ENCODE measurements at regions not wholly inside any gene's neighbourhood (a gene's known extent, or its start where the extent isn't known, plus 50 kb on each side); places are given as distances from the start of the nearest gene placed in this dataset.

- DNase-seq: no peak
These were observed 425.3 kb downstream of the SPRY1 start for GRCh38 chr4:123821861-123822260.

DNA sequence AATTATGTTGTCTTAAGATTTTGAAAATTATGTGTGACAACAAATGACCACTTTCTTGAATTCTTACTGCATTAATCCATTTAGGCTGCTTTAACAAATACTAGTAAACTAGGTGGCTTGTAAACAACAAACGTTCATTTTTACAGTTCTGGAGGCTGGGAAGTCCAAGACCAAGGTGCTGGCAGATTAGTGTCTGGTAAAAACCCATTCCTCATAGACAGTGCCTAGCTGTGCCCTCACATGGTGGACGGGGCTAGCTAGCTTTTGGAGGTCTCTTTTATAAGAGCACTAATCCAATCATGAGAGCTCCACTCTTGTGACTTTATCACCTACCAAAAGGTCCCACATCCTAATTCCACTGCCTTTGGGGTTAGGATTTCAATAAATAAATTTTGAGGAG is 425.8 kb downstream of the SPRY1 start:
- DNase-seq: no peak

GRCh38 chr4:123823244-123823643 is 426.6 kb downstream of the SPRY1 start:
- no peak for DNase-seq

DNA sequence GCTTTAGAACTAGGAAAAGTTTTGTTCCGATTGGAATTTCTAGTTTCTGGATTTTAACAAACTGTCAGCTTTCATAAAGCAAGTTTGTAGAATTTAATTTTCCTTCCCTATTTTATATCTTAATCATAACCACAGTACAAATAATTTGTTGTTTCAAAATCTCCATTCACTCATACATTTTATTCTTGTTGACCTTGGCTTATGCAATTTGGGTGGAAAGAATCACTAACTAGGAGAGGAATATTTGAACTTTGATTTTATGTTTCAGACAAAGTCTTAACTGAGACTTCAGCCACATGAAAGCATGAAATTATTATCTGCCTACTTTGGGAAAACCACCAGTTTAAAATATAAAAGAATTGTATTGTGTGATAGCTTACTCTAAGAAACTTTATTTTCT is 427.9 kb downstream of the SPRY1 start:
- no peak for DNase-seq

- DNase-seq: no peak
These were observed 429.1 kb downstream of the SPRY1 start for GRCh38 chr4:123825596-123826291.

DNA sequence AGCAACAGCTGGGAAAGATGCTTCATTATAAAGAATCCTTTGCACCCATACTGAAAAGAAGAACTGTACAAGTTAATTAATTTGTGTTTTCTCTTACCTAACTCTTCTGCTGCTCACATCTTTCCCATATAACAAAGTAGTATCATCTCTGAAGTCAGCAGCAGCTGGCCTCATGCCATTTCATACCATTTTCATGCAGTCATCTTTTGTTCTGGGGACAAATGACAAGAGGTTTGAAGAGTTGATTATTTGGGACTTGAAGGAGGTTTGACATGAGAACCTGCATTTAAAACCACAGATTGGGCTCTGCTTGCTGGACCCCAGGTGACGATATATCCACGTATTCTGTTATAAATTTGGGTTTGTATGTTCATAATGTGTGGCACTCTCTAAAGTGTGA is 430.3 kb downstream of the SPRY1 start:
- DNase-seq: no peak

GRCh38 chr4:123827511-123827910 is 430.9 kb downstream of the SPRY1 start:
- no peak for DNase-seq

- DNase-seq: no peak
These were observed 434.3 kb downstream of the SPRY1 start for GRCh38 chr4:123830930-123831329.

DNA sequence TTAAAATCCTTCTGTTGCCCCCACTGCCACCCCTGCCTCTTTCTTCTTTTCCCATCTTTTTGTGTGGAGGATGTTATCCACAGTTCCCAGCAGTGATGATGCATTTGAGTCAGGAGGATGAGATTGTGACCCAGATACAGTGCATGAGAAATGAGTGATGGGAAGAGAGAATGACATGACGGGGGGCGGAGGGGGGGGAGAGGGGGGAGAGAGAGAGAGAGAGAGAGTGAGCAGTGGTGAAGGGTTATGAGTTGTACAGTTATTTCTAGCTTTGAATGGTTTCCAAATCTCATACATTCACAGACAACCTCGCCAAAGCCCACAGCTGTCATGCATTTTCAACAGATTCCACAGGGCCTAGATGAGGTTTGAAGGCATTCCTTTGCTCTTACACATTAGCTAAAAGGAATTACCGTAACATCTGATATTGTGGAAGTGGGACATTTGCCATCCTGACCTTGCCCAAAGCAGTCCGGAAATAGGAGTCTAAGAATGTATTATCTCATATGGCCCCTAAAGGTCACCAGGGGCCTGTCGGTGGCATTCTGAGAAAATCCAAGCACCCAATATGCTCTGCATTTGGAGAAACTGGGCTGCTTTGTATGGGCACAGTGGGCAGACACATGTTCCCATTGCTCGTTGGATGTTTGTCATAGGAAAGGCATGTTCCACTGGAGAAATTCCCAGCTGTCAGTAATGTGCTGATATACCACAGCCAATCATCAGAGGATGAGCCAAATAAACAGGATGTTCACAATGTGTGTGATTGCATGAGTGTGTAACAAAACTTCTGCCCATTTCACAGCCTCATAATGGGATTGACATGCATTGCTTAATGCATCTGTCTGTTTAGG is 435.8 kb downstream of the SPRY1 start:
- no peak for DNase-seq

- DNase-seq: no peak
These were observed 436.6 kb downstream of the SPRY1 start for GRCh38 chr4:123833171-123833643.

- no peak for DNase-seq
These were observed 439.4 kb downstream of the SPRY1 start for GRCh38 chr4:123835831-123836590.

- DNase-seq: no peak
These were observed 440.4 kb downstream of the SPRY1 start for GRCh38 chr4:123836851-123837595.

DNA sequence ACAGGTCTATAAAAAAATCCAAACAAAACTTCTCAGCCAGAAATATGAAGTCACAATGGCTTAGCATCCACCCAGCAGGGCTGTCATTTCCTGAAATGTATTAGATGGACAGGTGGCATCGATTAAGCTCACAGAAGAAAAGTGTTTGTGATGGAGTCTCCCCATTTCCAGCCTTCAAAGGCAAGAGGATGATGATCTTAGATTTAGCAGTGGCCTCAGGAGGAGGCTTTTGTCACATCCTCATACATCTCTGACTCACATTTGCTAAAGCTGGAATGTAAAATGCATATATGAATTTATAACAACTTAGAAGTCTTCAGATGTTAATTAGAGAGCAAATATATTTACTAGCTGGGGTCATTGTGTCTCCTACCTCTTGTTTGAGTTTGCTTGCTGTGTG is 441.9 kb downstream of the SPRY1 start:
- DNase-seq: no peak

- DNase-seq: no peak
These were observed 443.6 kb downstream of the SPRY1 start for GRCh38 chr4:123840197-123840596.

GRCh38 chr4:123841447-123842121 is 445.0 kb downstream of the SPRY1 start:
- DNase-seq: no peak

- DNase-seq: no peak
These were observed 446.5 kb downstream of the SPRY1 start for GRCh38 chr4:123843137-123843536.

- DNase-seq: no peak
These were observed 447.8 kb downstream of the SPRY1 start for GRCh38 chr4:123844374-123844773.

DNA sequence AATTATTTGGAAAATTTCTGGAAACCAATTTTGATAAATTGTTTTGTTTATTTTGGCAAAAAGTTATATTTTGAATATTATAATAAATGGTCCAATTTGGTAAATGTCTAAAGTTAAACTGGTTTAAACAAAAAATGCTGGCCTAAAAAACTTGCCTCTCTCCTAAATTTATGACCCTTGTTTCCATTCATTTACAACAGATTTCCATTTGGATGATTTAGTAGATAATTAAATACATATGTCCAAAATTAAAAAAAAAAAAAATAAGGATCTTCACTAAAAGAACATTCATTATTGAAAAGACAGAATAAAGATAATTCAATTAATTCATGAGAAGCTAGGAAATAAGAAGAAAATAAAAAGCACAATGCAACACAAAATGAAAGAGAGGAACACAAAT is 449.5 kb downstream of the SPRY1 start:
- DNase-seq: no peak

DNA sequence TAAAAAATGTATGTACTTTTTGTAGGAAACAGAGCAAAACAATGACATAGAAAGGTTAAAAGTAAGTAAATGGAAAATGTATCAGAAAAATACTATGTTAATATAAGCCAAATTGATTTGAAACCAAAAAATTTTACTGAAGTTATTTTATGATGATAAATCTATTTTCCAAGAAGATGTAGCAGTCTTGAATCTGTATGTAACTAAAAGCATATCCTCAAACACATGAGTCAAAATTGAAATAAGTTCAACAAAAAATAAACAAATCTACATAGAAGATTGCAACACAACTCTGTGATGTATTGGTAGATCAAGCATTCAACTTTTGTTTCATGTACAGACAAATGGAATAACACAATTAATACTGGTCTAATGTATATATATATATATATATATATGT is 450.0 kb downstream of the SPRY1 start:
- no peak for DNase-seq

GRCh38 chr4:123848606-123849005 is 452.0 kb downstream of the SPRY1 start:
- no peak for DNase-seq

DNA sequence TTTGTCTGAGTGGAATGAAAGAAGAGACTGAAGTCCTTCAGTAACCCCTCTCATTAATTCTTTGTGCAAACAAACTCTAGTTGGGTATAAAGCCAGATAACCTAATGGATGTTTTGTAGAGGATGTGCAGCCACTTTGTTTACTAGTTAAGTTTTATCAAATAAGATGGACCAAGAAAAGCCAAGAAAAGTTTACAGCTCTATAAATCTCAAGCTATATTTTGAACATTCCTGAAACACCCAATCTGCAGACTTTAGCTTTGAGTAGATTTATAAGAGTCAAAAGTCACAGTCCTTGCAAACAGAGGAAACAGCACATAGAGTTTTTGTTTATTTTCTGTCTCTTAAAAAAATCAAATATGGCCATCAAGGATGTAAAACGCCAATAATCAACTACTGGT is 452.9 kb downstream of the SPRY1 start:
- DNase-seq: no peak

DNA sequence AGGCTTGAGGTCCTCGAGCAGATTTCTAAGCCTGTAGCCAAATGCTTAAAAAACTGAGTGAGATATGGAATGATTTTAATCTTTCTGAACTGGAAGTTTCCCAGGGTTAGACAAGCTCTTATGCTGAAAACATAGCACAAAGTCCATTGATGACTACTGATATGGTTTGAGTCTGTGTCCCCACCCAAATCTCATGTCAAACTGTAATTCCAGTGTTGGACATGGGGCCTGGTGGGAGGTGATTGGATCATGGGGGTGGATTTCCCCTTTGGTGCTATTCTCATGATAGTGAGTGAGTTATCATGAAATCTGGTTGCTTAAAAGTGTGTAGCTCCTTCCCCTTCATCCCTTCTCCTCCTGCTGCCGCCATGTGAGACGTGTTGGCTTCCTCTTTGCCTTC is 454.9 kb downstream of the SPRY1 start:
- no peak for DNase-seq
